GM23248 (cell line): ENCODE measurements at regions not wholly inside any gene's neighbourhood (a gene's known extent, or its start where the extent isn't known, plus 50 kb on each side); places are given as distances from the start of the nearest gene placed in this dataset.

Experiments used
- DNase-seq: peaks from one replicate; pipeline ENCODE4 v3.0.0-alpha.2; 2015
- H2AFZ ChIP-seq: fragments of 200-600 bp; sonication (generic); 2 replicates; pipeline ENCODE4 v1.6.1; 2016; ENCODE audit warnings: antibody characterized with exemption
- H3F3A ChIP-seq: fragments of 200-600 bp; sonication (generic); 2 replicates; pipeline ENCODE4 v1.6.1; 2016; ENCODE audit warnings: mild to moderate bottlenecking, antibody characterized with exemption, mixed run types; ENCODE audit not compliant: insufficient read depth
- H3K27ac ChIP-seq: fragments of 200-600 bp; sonication (generic); 2 replicates; pipeline ENCODE4 v1.5.1; 2016; ENCODE audit warnings: mild to moderate bottlenecking
- H3K27me3 ChIP-seq: fragments of 200-600 bp; sonication (generic); replicated peaks from 2 replicates; pipeline ENCODE4 v1.6.1; 2016; ENCODE audit warnings: mild to moderate bottlenecking; ENCODE audit not compliant: insufficient read depth
- H3K36me3 ChIP-seq: fragments of 200-600 bp; sonication (generic); 2 replicates; pipeline ENCODE4 v1.6.1; 2016; ENCODE audit warnings: low read depth, mild to moderate bottlenecking
- H3K4me1 ChIP-seq: fragments of 200-600 bp; sonication (generic); 2 replicates; pipeline ENCODE4 v1.6.1; 2016; ENCODE audit warnings: mild to moderate bottlenecking; ENCODE audit not compliant: insufficient read depth
- H3K4me2 ChIP-seq: fragments of 200-600 bp; sonication (generic); one replicate; pipeline ENCODE4 v1.6.1; 2016; ENCODE audit warnings: mild to moderate bottlenecking; ENCODE audit not compliant: unreplicated experiment
- H3K4me3 ChIP-seq: fragments of 200-600 bp; sonication (generic); 2 replicates; pipeline ENCODE4 v1.5.1; 2016; ENCODE audit warnings: mild to moderate bottlenecking
- H3K79me2 ChIP-seq: fragments of 200-600 bp; sonication (generic); 2 replicates; pipeline ENCODE4 v1.6.1; 2016; ENCODE audit warnings: mild to moderate bottlenecking; ENCODE audit not compliant: insufficient read depth
- H3K9ac ChIP-seq: fragments of 200-600 bp; sonication (generic); 2 replicates; pipeline ENCODE4 v1.6.1; 2016; ENCODE audit warnings: mild to moderate bottlenecking
- H3K9me2 ChIP-seq: fragments of 200-600 bp; sonication (generic); 2 replicates; pipeline ENCODE4 v1.6.1; 2016; ENCODE audit warnings: mixed run types, mild to moderate bottlenecking, moderate library complexity; ENCODE audit not compliant: insufficient read depth
- H3K9me3 ChIP-seq: fragments of 200-600 bp; sonication (generic); one replicate; pipeline ENCODE4 v1.6.1; 2017; ENCODE audit warnings: low read depth
- H4K20me1 ChIP-seq: fragments of 200-600 bp; sonication (generic); 2 replicates; pipeline ENCODE4 v1.6.0; 2016; ENCODE audit not compliant: insufficient read depth
- EZH2 ChIP-seq: fragments of 200-600 bp; sonication (generic); IDR thresholded peaks from 2 replicates; pipeline ENCODE4 v1.6.1; 2018; ENCODE audit warnings: antibody characterized with exemption, mild to moderate bottlenecking; ENCODE audit not compliant: insufficient read depth, poor library complexity, severe bottlenecking
- EZH2phosphoT487 ChIP-seq: fragments of 200-600 bp; sonication (generic); IDR thresholded peaks from 2 replicates; pipeline ENCODE4 v1.6.1; 2018; ENCODE audit warnings: antibody characterized with exemption, moderate library complexity, mild to moderate bottlenecking, low read depth; ENCODE audit not compliant: insufficient read depth
- WGBS, 2 experiments: methylation state at CpG; one replicate each; pipeline ENCODE4 v1.1.6; 2015 to 2017; ENCODE audit warnings: low lambda C conversion rate in 2 of 2, low coverage in 1 of 2; ENCODE audit errors: missing lambda C conversion rate in 2 of 2; 5-methylcytosine and 5-hydroxymethylcytosine counted together
- in situ Hi-C: fragments of 300-500 bp; cut with MboI; formaldehyde crosslinking; loops from 2 replicates; pipeline ENCODE4 v1.15.0; 2020

- Histone ChIP-seq H2AFZ (no peak overlapping the region), H3K79me2 (no peaks in the 10 kb centered on the region), H3K27ac (no peak overlapping the region), H3K4me2 (no peak overlapping the region), H3F3A (no peaks in the 10 kb centered on the region), H3K9me2 (no peaks in the 10 kb centered on the region), H3K36me3 (no peaks in the 10 kb centered on the region), H3K9me3 (no peaks in the 10 kb centered on the region), H4K20me1 (no peaks in the 10 kb centered on the region), H3K4me3 (no peak overlapping the region), H3K9ac (no peak overlapping the region), H3K4me1 (no peaks in the 10 kb centered on the region), H3K27me3 (no peaks in the 10 kb centered on the region)
- TF ChIP-seq EZH2: no peak
- TF ChIP-seq EZH2phosphoT487: no peak
- 55 to 56% methylated on average over 6 of the region's 6 CpGs for WGBS, 2 experiments
- no peak for DNase-seq
- in situ Hi-C loops: no loop called here
Observed at GRCh38 chr10:120966657-120967045, 115.5 kb downstream of the WDR11 start.

- no peaks in the 10 kb centered on the region for H4K20me1 ChIP-seq
- H3K9me2 ChIP-seq: no peaks in the 10 kb centered on the region
- H3K9me3 ChIP-seq: no peaks in the 10 kb centered on the region
- no peak overlapping the region for H3K9ac ChIP-seq
- no peak overlapping the region for H3K4me2 ChIP-seq
- in situ Hi-C loops: no loop called here
- no peak overlapping the region for H2AFZ ChIP-seq
- no peaks in the 10 kb centered on the region for H3K4me1 ChIP-seq
- no peak for DNase-seq
- no peaks in the 10 kb centered on the region for H3K36me3 ChIP-seq
- H3K27me3 ChIP-seq: no peaks in the 10 kb centered on the region
- no peak overlapping the region for H3K4me3 ChIP-seq
- no peak overlapping the region for H3K27ac ChIP-seq
- H3K79me2 ChIP-seq: no peaks in the 10 kb centered on the region
- TF ChIP-seq EZH2: no peak
- TF ChIP-seq EZH2phosphoT487: no peak
- WGBS, 2 experiments: 26 to 39% methylated on average over 5 of the region's 5 CpGs
- no peaks in the 10 kb centered on the region for H3F3A ChIP-seq
Observed at GRCh38 chr10:120969219-120969645, 118.1 kb downstream of the WDR11 start.

- no peak overlapping the region for H2AFZ ChIP-seq
- no peak overlapping the region for H3K4me3 ChIP-seq
- H3K4me1 ChIP-seq: no peaks in the 10 kb centered on the region
- no peaks in the 10 kb centered on the region for H3K36me3 ChIP-seq
- H3K27me3 ChIP-seq: no peaks in the 10 kb centered on the region
- H3K27ac ChIP-seq: no peak overlapping the region
- TF ChIP-seq EZH2phosphoT487: no peak
- TF ChIP-seq EZH2: no peak
- no peaks in the 10 kb centered on the region for H3K9me2 ChIP-seq
- DNase-seq: no peak
- H3K9ac ChIP-seq: no peak overlapping the region
- H3K4me2 ChIP-seq: no peak overlapping the region
- in situ Hi-C loops: no loop called here
- H3K9me3 ChIP-seq: no peaks in the 10 kb centered on the region
- H4K20me1 ChIP-seq: no peaks in the 10 kb centered on the region
- WGBS, 2 experiments: 26 to 35% methylated on average over 9 of the region's 9 CpGs
- H3K79me2 ChIP-seq: no peaks in the 10 kb centered on the region
- no peaks in the 10 kb centered on the region for H3F3A ChIP-seq
Observed at GRCh38 chr10:120970595-120971529, 119.7 kb downstream of the WDR11 start.

- H3K79me2 ChIP-seq: no peaks in the 10 kb centered on the region
- no peak for TF ChIP-seq EZH2
- no peak for TF ChIP-seq EZH2phosphoT487
- H4K20me1 ChIP-seq: no peaks in the 10 kb centered on the region
- in situ Hi-C loops: no loop called here
- no peaks in the 10 kb centered on the region for H3K9me2 ChIP-seq
- no peaks in the 10 kb centered on the region for H3F3A ChIP-seq
- H3K9me3 ChIP-seq: no peaks in the 10 kb centered on the region
- WGBS, 2 experiments: 27 to 31% methylated on average over 2 of the region's 2 CpGs
- H3K36me3 ChIP-seq: no peaks in the 10 kb centered on the region
- H3K4me1 ChIP-seq: no peaks in the 10 kb centered on the region
- H3K27ac ChIP-seq: no peak overlapping the region
- no peak overlapping the region for H3K4me3 ChIP-seq
- H3K9ac ChIP-seq: no peak overlapping the region
- DNase-seq: no peak
- H3K27me3 ChIP-seq: no peaks in the 10 kb centered on the region
- no peak overlapping the region for H3K4me2 ChIP-seq
- no peak overlapping the region for H2AFZ ChIP-seq
Observed at GRCh38 chr10:120971671-120972070, 120.5 kb downstream of the WDR11 start.
